HL-60 (cell line): ENCODE measurements at regions not wholly inside any gene's neighbourhood (a gene's known extent, or its start where the extent isn't known, plus 50 kb on each side); places are given as distances from the start of the nearest gene placed in this dataset.

Experiments used
- DNase-seq, 2 experiments: peaks; one replicate each; pipeline ENCODE4 v3.0.0-alpha.2; 2010 to 2020; ENCODE audit warnings: low read depth in 1 of 2, low spot score in 1 of 2
- H3K27ac ChIP-seq: fragments of 250-450 bp; sonication (Bioruptor Pico); replicated peaks from 2 replicates; pipeline ENCODE4 v1.5.1; 2020; ENCODE audit warnings: mild to moderate bottlenecking, moderate library complexity
- H3K27me3 ChIP-seq: fragments of 250-450 bp; sonication (Bioruptor Pico); 2 replicates; pipeline ENCODE4 v1.5.1; 2021; ENCODE audit warnings: mild to moderate bottlenecking, moderate library complexity; ENCODE audit not compliant: insufficient read depth, poor library complexity, severe bottlenecking
- H3K4me3 ChIP-seq: replicated peaks from 2 replicates; pipeline ENCODE4 v1.5.1; 2011; ENCODE audit warnings: mild to moderate bottlenecking, control low read depth, low read length; ENCODE audit not compliant: insufficient read depth
- CTCF ChIP-seq: IDR thresholded peaks from one replicate; pipeline ENCODE4 v1.5.1; 2011; ENCODE audit warnings: low read length, control low read depth, inconsistent platforms; ENCODE audit not compliant: insufficient read depth
- GABPA ChIP-seq: IDR thresholded peaks from 2 replicates; pipeline ENCODE4 v1.6.1; 2012; ENCODE audit warnings: low read depth
- POLR2AphosphoS5 ChIP-seq: IDR thresholded peaks from 2 replicates; pipeline ENCODE4 v1.6.1; 2012; ENCODE audit warnings: low read depth
- REST ChIP-seq: IDR thresholded peaks from 2 replicates; pipeline ENCODE4 v1.6.1; 2012; ENCODE audit warnings: low read depth; ENCODE audit not compliant: insufficient replicate concordance
- SPI1 ChIP-seq: IDR thresholded peaks from 2 replicates; pipeline ENCODE4 v1.6.1; 2012; ENCODE audit warnings: low read depth, mild to moderate bottlenecking, borderline replicate concordance

GRCh38 chr10:78963074-78964034, 105.4 kb upstream of the ZMIZ1 start:
- Histone ChIP-seq H3K27me3 (no peaks in the 10 kb centered on the region), H3K4me3 (no peak overlapping the region), H3K27ac (no peak overlapping the region)
- TF ChIP-seq GABPA (no peak), CTCF (no peak), POLR2AphosphoS5 (no peak), SPI1 (no peak), REST (no peak)
- DNase-seq = no peak

GRCh38 chr10:78964274-78964951, 104.4 kb upstream of the ZMIZ1 start:
- H3K27ac ChIP-seq = no peak overlapping the region
- DNase-seq = no peak
- no peaks in the 10 kb centered on the region for H3K27me3 ChIP-seq
- no peak for TF ChIP-seq SPI1
- TF ChIP-seq CTCF = no peak
- no peak for TF ChIP-seq REST
- TF ChIP-seq POLR2AphosphoS5 = no peak
- TF ChIP-seq GABPA = no peak
- H3K4me3 ChIP-seq = no peak overlapping the region

- H3K4me3 ChIP-seq = no peak overlapping the region
- H3K27ac ChIP-seq = no peak overlapping the region
- TF ChIP-seq SPI1 (no peak), POLR2AphosphoS5 (no peak), REST (no peak), GABPA (no peak), CTCF (no peak)
- no peak for DNase-seq
- no peaks in the 10 kb centered on the region for H3K27me3 ChIP-seq
Observed at GRCh38 chr10:78964952-78965633, 103.7 kb upstream of the ZMIZ1 start.
